Duodenal mucosa (tissue), 2 donors: ENCODE measurements at regions not wholly inside any gene's neighbourhood (a gene's known extent, or its start where the extent isn't known, plus 50 kb on each side); places are given as distances from the start of the nearest gene placed in this dataset.
"Not testable (repeated sequence)": the region's sequence is repeated elsewhere in the genome, so short reads cannot be mapped to it uniquely, and the experiment has no call there.

Experiments used
- H3K27ac ChIP-seq: one replicate; pipeline ENCODE4 v1.7.0; 2013; ENCODE audit warnings: low read depth, low read length
- H3K27me3 ChIP-seq, 2 donors: one replicate each; pipeline ENCODE4 v1.7.0; 2013; ENCODE audit warnings: low read length in 2 of 2, control low read depth in 1 of 2; ENCODE audit not compliant: insufficient read depth in 2 of 2, control insufficient read depth in 1 of 2
- H3K36me3 ChIP-seq, 2 donors: one replicate each; pipeline ENCODE4 v1.7.0; 2013; ENCODE audit warnings: low read length in 2 of 2, control low read depth in 1 of 2; ENCODE audit not compliant: insufficient read depth in 2 of 2, control insufficient read depth in 1 of 2
- H3K4me1 ChIP-seq, 2 donors: one replicate each; pipeline ENCODE4 v1.7.0; 2013; ENCODE audit warnings: low read length in 2 of 2, control low read depth in 1 of 2; ENCODE audit not compliant: insufficient read depth in 2 of 2, control insufficient read depth in 1 of 2
- H3K4me3 ChIP-seq, 2 donors: one replicate each; pipeline ENCODE4 v1.7.0; 2013; ENCODE audit warnings: low read length in 2 of 2, low read depth in 1 of 2
- H3K9ac ChIP-seq, 2 donors: one replicate each; pipeline ENCODE4 v1.7.0; 2013; ENCODE audit warnings: low read length in 2 of 2, low read depth in 1 of 2
- H3K9me3 ChIP-seq, 2 donors: one replicate each; pipeline ENCODE4 v1.7.0; 2013; ENCODE audit warnings: low read length in 2 of 2, control low read depth in 1 of 2; ENCODE audit not compliant: control insufficient read depth in 1 of 2

- Histone ChIP-seq H3K4me3 (no peak overlapping the region), H3K27ac (no peak overlapping the region), H3K27me3 (peaks cover 0 to 9% of the 10 kb centered on the region in 2 donors), H3K4me1 (no peaks in the 10 kb centered on the region), H3K9me3 (peaks cover 0 to 5% of the 10 kb centered on the region in 2 donors), H3K36me3 (no peaks in the 10 kb centered on the region), H3K9ac (no peak overlapping the region)
Measured at GRCh38 chr14:65976761-65977404, 509.3 kb upstream of the CCDC196 start.

- Histone ChIP-seq H3K36me3 (no peaks in the 10 kb centered on the region), H3K4me1 (no peaks in the 10 kb centered on the region), H3K9me3 (peaks cover 0 to 5% of the 10 kb centered on the region in 2 donors), H3K27ac (no peak overlapping the region), H3K4me3 (no peak overlapping the region), H3K27me3 (no peaks in the 10 kb centered on the region), H3K9ac (no peak overlapping the region)
Measured at GRCh38 chr14:65981192-65981843, 504.9 kb upstream of the CCDC196 start.

- Histone ChIP-seq H3K36me3 (no peaks in the 10 kb centered on the region), H3K4me1 (no peaks in the 10 kb centered on the region), H3K9me3 (no peaks in the 10 kb centered on the region), H3K27me3 (no peaks in the 10 kb centered on the region), H3K4me3 (no peak overlapping the region), H3K27ac (no peak overlapping the region), H3K9ac (no peak overlapping the region)
Measured at GRCh38 chr14:65986041-65986440, 500.1 kb upstream of the CCDC196 start.

DNA sequence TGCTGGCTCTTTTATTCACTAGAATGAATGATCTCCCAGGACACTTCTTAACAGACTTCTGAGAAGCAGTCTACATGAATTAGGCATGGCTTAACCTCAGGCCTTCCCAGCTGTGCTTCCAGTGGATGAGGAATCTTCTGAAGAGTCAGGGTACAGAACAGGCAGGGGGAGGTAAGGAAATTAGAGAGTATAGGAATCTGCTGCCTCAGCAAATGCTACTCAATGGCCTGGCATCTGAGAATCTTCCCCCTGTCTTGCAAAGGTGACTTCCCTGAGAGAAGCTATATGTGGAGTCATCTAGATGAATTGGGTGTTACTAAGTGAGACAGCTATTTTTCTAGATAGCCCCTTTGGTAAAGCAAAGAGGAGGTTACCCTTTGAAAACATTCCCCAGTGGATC lies 496.2 kb upstream of the CCDC196 start:
- Histone ChIP-seq H3K4me1 (no peaks in the 10 kb centered on the region), H3K9ac (no peak overlapping the region), H3K4me3 (no peak overlapping the region), H3K27ac (no peak overlapping the region), H3K27me3 (no peaks in the 10 kb centered on the region), H3K9me3 (no peaks in the 10 kb centered on the region), H3K36me3 (no peaks in the 10 kb centered on the region)

GRCh38 chr14:65991104-65991503 lies 495.1 kb upstream of the CCDC196 start:
- H3K36me3 ChIP-seq, result no peaks in the 10 kb centered on the region
- no peaks in the 10 kb centered on the region for H3K27me3 ChIP-seq
- H3K9ac ChIP-seq, result no peak overlapping the region
- no peak overlapping the region for H3K4me3 ChIP-seq
- no peak overlapping the region for H3K27ac ChIP-seq
- no peaks in the 10 kb centered on the region for H3K4me1 ChIP-seq
- no peaks in the 10 kb centered on the region for H3K9me3 ChIP-seq

DNA sequence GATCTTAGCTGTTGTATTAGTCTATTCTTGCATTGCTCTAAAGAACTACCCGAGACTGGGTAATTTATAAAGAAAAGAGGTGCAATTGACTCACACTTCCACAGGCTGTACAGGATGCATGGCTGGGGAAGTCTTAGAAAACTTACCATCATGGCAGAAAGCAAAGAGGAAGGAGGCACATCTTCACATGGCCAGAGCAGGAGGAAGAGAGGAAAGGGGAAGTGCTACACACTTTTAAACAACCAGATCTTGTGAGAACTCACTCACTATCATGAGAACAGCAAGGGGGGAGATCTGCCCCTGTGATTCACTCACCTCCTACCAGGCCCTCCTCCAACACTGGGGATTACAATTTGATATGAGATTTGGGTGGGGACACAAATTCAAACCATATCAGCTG lies 494.2 kb upstream of the CCDC196 start:
- H3K36me3 ChIP-seq, H3K27me3 ChIP-seq, H3K9me3 ChIP-seq, H3K4me3 ChIP-seq, H3K4me1 ChIP-seq, H3K27ac ChIP-seq, H3K9ac ChIP-seq: not testable (repeated sequence)

DNA sequence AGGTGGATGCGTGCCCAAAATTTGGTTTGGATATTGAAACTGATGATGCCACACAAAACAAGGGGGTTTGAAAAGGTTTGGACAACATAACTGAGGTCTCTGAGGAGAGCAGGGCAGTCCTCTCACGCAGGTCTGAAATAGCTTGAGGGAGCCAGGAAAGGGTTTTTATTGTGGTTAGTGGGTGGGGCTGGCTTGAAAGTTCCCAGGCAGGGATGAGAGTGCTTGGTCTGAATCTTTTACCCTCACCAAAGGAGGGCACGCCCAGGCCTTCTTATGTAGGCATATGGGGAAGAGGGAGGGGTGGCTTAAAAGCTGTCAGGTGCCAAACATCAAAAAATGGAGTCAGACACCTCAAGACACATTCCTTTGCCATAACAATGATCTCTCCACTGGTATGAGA lies 493.1 kb upstream of the CCDC196 start:
- Histone ChIP-seq H3K4me3 (no peak overlapping the region), H3K36me3 (no peaks in the 10 kb centered on the region), H3K9me3 (no peaks in the 10 kb centered on the region), H3K27ac (no peak overlapping the region), H3K27me3 (no peaks in the 10 kb centered on the region), H3K9ac (no peak overlapping the region), H3K4me1 (no peaks in the 10 kb centered on the region)

DNA sequence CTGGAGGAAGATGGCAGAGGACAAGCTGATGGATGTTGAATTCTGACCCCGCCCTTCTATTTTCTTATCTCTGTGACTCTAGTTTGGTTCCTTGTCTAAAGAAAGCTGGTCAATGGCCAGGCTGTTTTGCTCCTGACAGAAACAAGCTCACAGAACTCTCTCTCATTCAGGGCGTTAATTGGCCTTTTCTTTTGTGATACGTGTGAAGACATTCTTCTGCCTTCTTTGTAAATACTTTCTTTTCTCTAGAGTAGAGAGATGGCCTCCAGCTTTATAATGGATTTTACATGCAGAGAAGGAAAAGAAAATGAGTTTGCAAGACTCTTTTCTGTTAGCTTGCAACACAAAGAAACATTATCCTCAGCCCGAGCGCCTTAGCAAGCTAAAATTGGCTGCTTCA lies 492.2 kb upstream of the CCDC196 start:
- H3K9ac ChIP-seq, result no peak overlapping the region
- no peak overlapping the region for H3K27ac ChIP-seq
- H3K4me1 ChIP-seq, result no peaks in the 10 kb centered on the region

GRCh38 chr14:65997347-65997746 lies 488.8 kb upstream of the CCDC196 start:
- Histone ChIP-seq H3K4me1 (no peaks in the 10 kb centered on the region), H3K27ac (no peak overlapping the region), H3K4me3 (no peak overlapping the region), H3K9me3 (peaks cover 0 to 9% of the 10 kb centered on the region in 2 donors), H3K27me3 (no peaks in the 10 kb centered on the region), H3K36me3 (no peaks in the 10 kb centered on the region), H3K9ac (no peak overlapping the region)

More for the DNA sequence above, 492.2 kb upstream of the CCDC196 start:
- no peaks in the 10 kb centered on the region for H3K27me3 ChIP-seq
- H3K9me3 ChIP-seq, result peaks cover 0 to 2% of the 10 kb centered on the region in 2 donors
- H3K36me3 ChIP-seq, result no peaks in the 10 kb centered on the region
- no peak overlapping the region for H3K4me3 ChIP-seq

DNA sequence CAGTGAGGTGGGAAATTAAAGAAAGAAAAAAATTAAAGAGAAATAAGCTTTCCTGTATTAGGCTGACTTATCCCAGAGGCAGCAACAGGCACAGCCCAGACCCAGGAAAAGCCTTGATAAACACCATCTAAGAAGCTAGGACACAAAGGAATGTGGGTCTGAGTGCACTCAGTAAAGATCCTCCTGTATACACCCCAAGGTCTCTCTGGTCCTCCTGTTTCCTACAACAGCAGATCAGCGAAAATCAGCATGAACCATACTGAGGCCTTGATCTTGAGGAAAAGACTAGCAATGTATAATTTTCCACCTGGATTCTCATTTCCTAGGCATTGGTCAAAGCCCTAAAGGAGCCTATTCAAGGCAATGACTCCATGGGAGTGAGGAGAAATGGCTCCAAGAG lies 486.3 kb upstream of the CCDC196 start:
- Histone ChIP-seq H3K36me3 (no peaks in the 10 kb centered on the region), H3K27ac (no peak overlapping the region)

More for the DNA sequence above, 486.3 kb upstream of the CCDC196 start:
- Histone ChIP-seq H3K4me3 (no peak overlapping the region), H3K27me3 (no peaks in the 10 kb centered on the region), H3K9me3 (peaks cover 0 to 9% of the 10 kb centered on the region in 2 donors), H3K4me1 (no peaks in the 10 kb centered on the region), H3K9ac (no peak overlapping the region)
